HG02623 (cell line): ENCODE measurements at regions not wholly inside any gene's neighbourhood (a gene's known extent, or its start where the extent isn't known, plus 50 kb on each side); places are given as distances from the start of the nearest gene placed in this dataset.

ENCODE experiments used
- ATAC-seq: cut with Tn5 transposase; IDR thresholded peaks from one replicate; pipeline ENCODE4 v1.9.1; 2021; ENCODE audit warnings: moderate library complexity; ENCODE audit not compliant: unreplicated experiment

DNA sequence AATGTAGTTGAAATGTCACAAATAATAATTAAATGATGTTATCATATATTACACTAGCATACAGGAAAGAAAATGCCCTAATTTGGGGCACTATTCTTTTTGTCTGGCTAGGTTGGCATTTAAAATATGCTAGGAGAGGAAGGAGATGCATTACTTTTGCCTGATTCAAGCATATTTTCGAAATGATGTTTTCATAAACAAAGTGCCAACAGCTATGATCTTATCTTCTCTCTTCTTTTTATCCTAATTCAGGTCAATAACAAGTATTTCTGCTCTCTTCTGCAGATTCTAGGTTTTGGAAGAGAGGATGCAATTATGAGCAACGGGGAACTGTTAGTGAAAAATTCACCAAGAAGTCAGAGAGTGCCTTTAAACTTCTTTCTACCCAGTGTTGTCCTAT, 55.8 kb upstream of the NR2F2 start:
- no peak for ATAC-seq

DNA sequence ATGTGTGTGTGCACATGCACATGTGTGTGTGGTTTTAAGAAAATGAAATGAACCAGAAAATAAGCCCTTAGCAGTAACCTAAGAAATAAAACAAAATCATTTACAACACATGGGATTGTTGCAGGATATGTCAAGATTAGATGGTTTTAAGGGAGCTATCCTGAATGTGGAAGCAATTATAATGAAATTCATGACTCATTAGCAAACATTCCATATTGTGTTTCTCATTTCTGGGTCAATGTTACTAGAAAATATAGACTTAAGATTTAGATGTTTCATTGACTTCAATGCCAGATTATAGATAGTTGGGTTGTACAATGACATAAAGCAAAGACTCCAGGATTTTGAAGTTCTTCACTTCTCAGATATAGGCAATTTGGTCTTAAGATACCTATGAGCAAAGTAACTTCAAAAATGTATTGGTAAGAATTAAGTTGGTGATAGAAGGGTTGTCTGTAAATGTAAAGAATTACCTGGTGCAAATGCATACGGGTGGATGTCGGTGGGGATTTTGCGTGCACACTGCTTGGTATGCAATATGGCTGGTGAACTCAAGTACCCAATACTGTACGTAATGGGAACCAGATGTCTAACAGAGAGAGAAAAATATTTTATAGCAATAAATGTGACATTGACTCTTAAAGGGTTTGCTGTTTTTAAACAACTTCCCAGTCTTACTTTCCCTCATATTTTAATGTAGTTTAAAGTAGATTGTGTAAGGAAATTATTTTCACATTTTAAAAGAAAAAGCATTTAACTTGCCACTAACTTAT, 53.9 kb upstream of the NR2F2 start:
- ATAC-seq, result no peak
